ENCODE measurements at regions not wholly inside any gene's neighbourhood (a gene's known extent, or its start where the extent isn't known, plus 50 kb on each side); places are given as distances from the start of the nearest gene placed in this dataset.

- FAIRE-seq = no peak
- WGBS, 3 donors = 39 to 83% (median 41%) methylated on average over 1 of the region's 1 CpG
Observed at GRCh38 chr13:66139701-66140100, 1090.4 kb downstream of the PCDH9 start.

GRCh38 chr13:66139250-66139649 lies 1090.9 kb downstream of the PCDH9 start:
- no peak overlapping the region for H3K4me3 ChIP-seq (ENCODE audit: low read depth in 1 of 3, low read length in 3 of 3)
- 12 to 43% (median 35%) methylated on average over 3 of the region's 3 CpGs for WGBS, 3 donors
- no peaks in the 10 kb centered on the region for H3K4me1 ChIP-seq (ENCODE audit: control insufficient read depth in 3 of 3, insufficient read depth in 2 of 3, low read depth in 1 of 3, low read length in 2 of 3)
- no peaks in the 10 kb centered on the region for H3K27me3 ChIP-seq (ENCODE audit: control insufficient read depth in 3 of 3, insufficient read depth in 3 of 3, low read length in 3 of 3)
- DNase-seq (no peak), FAIRE-seq (no peak)
- no peaks in the 10 kb centered on the region for H3K36me3 ChIP-seq (ENCODE audit: control insufficient read depth in 3 of 3, insufficient read depth in 2 of 3, low read depth in 1 of 3, low read length in 3 of 3)
- H3K27ac ChIP-seq (ENCODE audit: low read depth in 1 of 3, low read length in 2 of 3) = no peak overlapping the region
- H3K9me3 ChIP-seq (ENCODE audit: control insufficient read depth in 2 of 2, insufficient read depth in 1 of 2, low read depth in 1 of 2, low read length in 1 of 2) = no peaks in the 10 kb centered on the region

More at GRCh38 chr13:66139701-66140100, 1090.4 kb downstream of the PCDH9 start:
- H3K27me3 ChIP-seq (ENCODE audit: control insufficient read depth in 3 of 3, insufficient read depth in 3 of 3, low read length in 3 of 3) = no peaks in the 10 kb centered on the region
- no peak overlapping the region for H3K4me3 ChIP-seq (ENCODE audit: low read depth in 1 of 3, low read length in 3 of 3)
- no peaks in the 10 kb centered on the region for H3K36me3 ChIP-seq (ENCODE audit: control insufficient read depth in 3 of 3, insufficient read depth in 2 of 3, low read depth in 1 of 3, low read length in 3 of 3)
- H3K4me1 ChIP-seq (ENCODE audit: control insufficient read depth in 3 of 3, insufficient read depth in 2 of 3, low read depth in 1 of 3, low read length in 2 of 3) = no peaks in the 10 kb centered on the region
- DNase-seq = no peak
- no peaks in the 10 kb centered on the region for H3K9me3 ChIP-seq (ENCODE audit: control insufficient read depth in 2 of 2, insufficient read depth in 1 of 2, low read depth in 1 of 2, low read length in 1 of 2)
- no peak overlapping the region for H3K27ac ChIP-seq (ENCODE audit: low read depth in 1 of 3, low read length in 2 of 3)

DNA sequence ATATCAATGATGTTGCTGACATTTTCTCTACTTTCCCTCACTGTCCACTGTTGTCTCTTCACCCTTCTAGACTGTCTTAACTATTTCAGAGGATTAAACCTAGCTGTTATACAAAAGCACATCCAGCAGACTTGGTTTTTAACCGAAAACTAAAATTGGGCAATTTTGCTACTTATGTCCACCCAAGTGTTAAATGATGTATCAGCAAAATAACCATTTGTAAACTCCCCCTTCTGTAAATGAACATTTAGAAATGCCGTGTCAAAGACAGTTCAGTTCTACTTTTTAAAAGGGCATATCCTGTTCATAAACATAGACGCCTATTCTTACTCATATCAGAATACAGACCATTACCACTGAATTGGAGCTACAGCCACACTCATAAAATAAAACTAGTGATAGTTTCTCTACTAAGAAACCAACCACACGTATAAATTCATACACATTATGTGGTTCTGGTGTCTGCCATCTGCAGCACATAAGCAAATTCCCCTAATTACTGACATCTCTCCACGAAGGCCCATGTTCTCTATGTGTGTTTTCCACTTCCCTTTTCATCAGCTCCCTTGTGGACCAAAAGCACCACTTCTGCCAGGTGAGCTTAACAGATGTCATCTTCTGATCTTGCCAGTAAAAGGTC lies 1091.8 kb downstream of the PCDH9 start:
- Histone ChIP-seq H3K4me3 (ENCODE audit: low read depth in 1 of 3, low read length in 3 of 3) (no peak overlapping the region), H3K36me3 (ENCODE audit: control insufficient read depth in 3 of 3, insufficient read depth in 2 of 3, low read depth in 1 of 3, low read length in 3 of 3) (no peaks in the 10 kb centered on the region)
- 61 to 75% (median 64%) methylated on average over 5 of the region's 5 CpGs for WGBS, 3 donors

DNA sequence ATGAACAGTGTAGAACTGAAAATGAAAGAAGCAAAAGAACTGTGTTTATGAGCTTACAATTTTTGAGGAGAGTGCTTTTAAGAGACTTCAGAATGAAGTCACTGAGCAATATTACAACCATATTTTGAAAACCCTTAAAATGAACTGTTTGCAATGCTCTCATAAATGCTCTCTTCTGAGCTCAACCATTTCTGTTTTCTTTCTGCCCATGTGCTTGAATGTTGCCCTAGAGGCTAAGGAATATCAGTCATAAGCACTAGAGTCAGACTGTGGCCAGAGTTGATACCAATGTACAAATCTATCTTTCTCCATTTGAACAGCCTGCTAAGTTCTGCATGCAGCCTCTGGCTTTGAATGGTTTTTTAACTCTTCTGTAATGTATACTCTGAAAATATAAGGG lies 1092.8 kb downstream of the PCDH9 start:
- Histone ChIP-seq H3K4me1 (ENCODE audit: control insufficient read depth in 3 of 3, insufficient read depth in 2 of 3, low read depth in 1 of 3, low read length in 2 of 3) (no peaks in the 10 kb centered on the region), H3K9me3 (ENCODE audit: control insufficient read depth in 2 of 2, insufficient read depth in 1 of 2, low read depth in 1 of 2, low read length in 1 of 2) (no peaks in the 10 kb centered on the region), H3K4me3 (ENCODE audit: low read depth in 1 of 3, low read length in 3 of 3) (no peak overlapping the region), H3K27me3 (ENCODE audit: control insufficient read depth in 3 of 3, insufficient read depth in 3 of 3, low read length in 3 of 3) (no peaks in the 10 kb centered on the region), H3K36me3 (ENCODE audit: control insufficient read depth in 3 of 3, insufficient read depth in 2 of 3, low read depth in 1 of 3, low read length in 3 of 3) (no peaks in the 10 kb centered on the region), H3K27ac (ENCODE audit: low read depth in 1 of 3, low read length in 2 of 3) (no peak overlapping the region)
- DNase-seq (no peak), FAIRE-seq (no peak)

More for the DNA sequence above, 1091.8 kb downstream of the PCDH9 start:
- DNase-seq (no peak), FAIRE-seq (no peak)
- Histone ChIP-seq H3K9me3 (ENCODE audit: control insufficient read depth in 2 of 2, insufficient read depth in 1 of 2, low read depth in 1 of 2, low read length in 1 of 2) (no peaks in the 10 kb centered on the region), H3K27me3 (ENCODE audit: control insufficient read depth in 3 of 3, insufficient read depth in 3 of 3, low read length in 3 of 3) (no peaks in the 10 kb centered on the region), H3K4me1 (ENCODE audit: control insufficient read depth in 3 of 3, insufficient read depth in 2 of 3, low read depth in 1 of 3, low read length in 2 of 3) (no peaks in the 10 kb centered on the region), H3K27ac (ENCODE audit: low read depth in 1 of 3, low read length in 2 of 3) (no peak overlapping the region)

DNA sequence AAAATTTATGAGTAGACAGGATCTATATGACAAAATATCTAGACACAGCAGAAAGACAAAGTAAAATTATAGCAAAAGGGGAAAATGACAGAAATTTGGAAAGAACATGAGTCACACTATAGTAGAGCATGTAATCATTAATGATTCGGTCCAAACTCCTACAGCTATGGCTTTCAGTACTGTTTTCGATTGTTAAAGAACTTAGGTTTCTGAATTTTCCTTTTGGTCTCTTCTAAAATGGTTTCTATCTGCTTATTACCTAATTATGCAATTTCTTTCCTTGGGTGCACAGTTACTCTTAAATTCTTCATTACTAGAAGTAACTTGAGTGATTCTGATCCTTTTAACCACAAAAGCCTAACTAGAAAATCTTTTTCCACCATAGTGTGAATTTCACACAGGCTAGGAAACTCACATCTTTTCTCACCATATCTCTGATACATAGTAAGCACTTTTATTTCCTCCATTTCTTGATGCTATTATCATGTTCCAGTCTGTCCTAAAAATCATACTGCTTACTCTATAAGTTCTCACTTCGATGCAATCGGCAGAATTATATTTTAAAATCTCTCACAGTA lies 1101.4 kb downstream of the PCDH9 start:
- 81 to 89% (median 87%) methylated on average over 4 of the region's 4 CpGs for WGBS, 3 donors
- DNase-seq (no peak), FAIRE-seq (no peak)
- Histone ChIP-seq H3K27me3 (ENCODE audit: control insufficient read depth in 3 of 3, insufficient read depth in 3 of 3, low read length in 3 of 3) (no peaks in the 10 kb centered on the region), H3K9me3 (ENCODE audit: control insufficient read depth in 2 of 2, insufficient read depth in 1 of 2, low read depth in 1 of 2, low read length in 1 of 2) (no peaks in the 10 kb centered on the region), H3K36me3 (ENCODE audit: control insufficient read depth in 3 of 3, insufficient read depth in 2 of 3, low read depth in 1 of 3, low read length in 3 of 3) (no peaks in the 10 kb centered on the region), H3K4me1 (ENCODE audit: control insufficient read depth in 3 of 3, insufficient read depth in 2 of 3, low read depth in 1 of 3, low read length in 2 of 3) (no peaks in the 10 kb centered on the region), H3K4me3 (ENCODE audit: low read depth in 1 of 3, low read length in 3 of 3) (no peak overlapping the region), H3K27ac (ENCODE audit: low read depth in 1 of 3, low read length in 2 of 3) (no peak overlapping the region)

DNA sequence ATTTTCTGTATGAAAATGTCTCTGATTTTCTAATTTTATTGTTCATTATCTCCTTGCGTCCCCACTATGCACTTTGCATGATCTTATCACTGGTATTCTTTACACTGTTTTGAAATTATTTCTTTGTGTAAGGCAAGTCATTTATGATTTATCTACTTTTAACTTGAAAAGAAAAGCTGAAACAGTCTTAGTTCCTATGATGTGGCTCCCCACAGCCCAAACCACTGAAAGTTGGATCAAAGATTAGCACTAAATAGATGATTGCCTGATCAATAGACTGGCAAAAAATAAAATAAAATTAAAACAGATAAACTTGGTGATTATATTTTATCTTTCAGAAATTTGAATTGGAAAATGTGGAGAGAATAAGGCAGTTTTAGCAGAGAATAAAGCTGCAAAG lies 1101.9 kb downstream of the PCDH9 start:
- H3K4me3 ChIP-seq (ENCODE audit: low read depth in 1 of 3, low read length in 3 of 3) = no peak overlapping the region
- no peaks in the 10 kb centered on the region for H3K9me3 ChIP-seq (ENCODE audit: control insufficient read depth in 2 of 2, insufficient read depth in 1 of 2, low read depth in 1 of 2, low read length in 1 of 2)
- H3K27ac ChIP-seq (ENCODE audit: low read depth in 1 of 3, low read length in 2 of 3) = no peak overlapping the region
- no peak for FAIRE-seq
- DNase-seq = no peak
- 83 to 88% (median 85%) methylated on average over 1 of the region's 1 CpG for WGBS, 3 donors
- H3K36me3 ChIP-seq (ENCODE audit: control insufficient read depth in 3 of 3, insufficient read depth in 2 of 3, low read depth in 1 of 3, low read length in 3 of 3) = no peaks in the 10 kb centered on the region
- H3K4me1 ChIP-seq (ENCODE audit: control insufficient read depth in 3 of 3, insufficient read depth in 2 of 3, low read depth in 1 of 3, low read length in 2 of 3) = no peaks in the 10 kb centered on the region
- H3K27me3 ChIP-seq (ENCODE audit: control insufficient read depth in 3 of 3, insufficient read depth in 3 of 3, low read length in 3 of 3) = no peaks in the 10 kb centered on the region

DNA sequence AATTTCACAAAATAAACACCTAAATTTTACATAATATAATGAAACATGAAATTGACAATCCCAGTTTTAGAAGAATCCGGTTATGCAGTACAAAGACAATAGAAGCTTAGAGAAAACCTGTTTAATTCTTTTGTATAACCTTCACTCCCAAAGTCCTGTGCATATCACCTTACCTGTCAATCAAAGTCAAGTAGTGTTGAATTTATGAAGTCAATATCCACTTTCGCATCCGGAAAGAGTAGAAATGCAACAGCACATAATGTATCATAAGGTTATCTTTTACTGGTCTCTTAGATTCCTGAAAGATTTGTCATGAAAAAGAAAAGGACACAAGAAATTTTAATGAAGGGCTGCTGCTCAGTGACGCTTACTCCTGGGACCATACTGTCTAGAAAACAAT lies 1112.6 kb downstream of the PCDH9 start:
- no peaks in the 10 kb centered on the region for H3K27me3 ChIP-seq (ENCODE audit: control insufficient read depth in 3 of 3, insufficient read depth in 3 of 3, low read length in 3 of 3)
- H3K36me3 ChIP-seq (ENCODE audit: control insufficient read depth in 3 of 3, insufficient read depth in 2 of 3, low read depth in 1 of 3, low read length in 3 of 3) = no peaks in the 10 kb centered on the region
- DNase-seq (no peak), FAIRE-seq (peak; percentile 36)
- 77 to 82% (median 79%) methylated on average over 4 of the region's 4 CpGs for WGBS, 3 donors
- no peak overlapping the region for H3K4me3 ChIP-seq (ENCODE audit: low read depth in 1 of 3, low read length in 3 of 3)
- H3K9me3 ChIP-seq (ENCODE audit: control insufficient read depth in 2 of 2, insufficient read depth in 1 of 2, low read depth in 1 of 2, low read length in 1 of 2) = no peaks in the 10 kb centered on the region
- H3K4me1 ChIP-seq (ENCODE audit: control insufficient read depth in 3 of 3, insufficient read depth in 2 of 3, low read depth in 1 of 3, low read length in 2 of 3) = no peaks in the 10 kb centered on the region
- no peak overlapping the region for H3K27ac ChIP-seq (ENCODE audit: low read depth in 1 of 3, low read length in 2 of 3)

DNA sequence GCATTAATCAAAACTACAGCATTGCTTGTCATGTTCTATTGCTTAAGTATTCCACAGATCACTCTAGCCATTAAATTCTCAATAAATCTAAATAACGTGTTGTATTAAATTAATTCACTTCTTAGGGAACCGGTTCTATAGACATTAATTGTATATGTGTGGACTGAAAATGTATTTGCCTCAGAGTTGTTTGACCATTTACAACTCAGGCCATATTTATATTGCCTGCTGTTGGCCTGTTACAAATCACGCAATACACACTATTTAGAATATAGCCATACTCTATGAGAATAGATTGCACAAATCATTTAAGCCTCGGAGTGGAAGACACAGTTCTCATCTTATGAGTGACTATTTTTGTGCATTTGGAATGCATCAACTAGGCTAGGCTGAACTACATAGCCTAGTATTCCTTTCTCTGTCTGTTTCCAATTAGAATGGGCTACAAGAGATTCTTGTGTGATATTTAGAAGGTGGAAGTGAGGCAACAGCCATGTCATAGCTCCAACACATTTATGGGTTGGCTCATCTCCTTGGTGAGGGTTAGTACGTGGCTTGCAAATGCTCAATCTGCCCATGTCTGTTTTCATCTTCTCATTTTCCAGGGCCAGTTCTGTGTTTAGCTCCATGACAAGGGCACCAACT lies 1116.1 kb downstream of the PCDH9 start:
- no peak for FAIRE-seq
- H3K27ac ChIP-seq (ENCODE audit: low read depth in 1 of 3, low read length in 2 of 3) = no peak overlapping the region
- no peaks in the 10 kb centered on the region for H3K36me3 ChIP-seq (ENCODE audit: control insufficient read depth in 3 of 3, insufficient read depth in 2 of 3, low read depth in 1 of 3, low read length in 3 of 3)
- H3K27me3 ChIP-seq (ENCODE audit: control insufficient read depth in 3 of 3, insufficient read depth in 3 of 3, low read length in 3 of 3) = no peaks in the 10 kb centered on the region
- H3K4me1 ChIP-seq (ENCODE audit: control insufficient read depth in 3 of 3, insufficient read depth in 2 of 3, low read depth in 1 of 3, low read length in 2 of 3) = no peaks in the 10 kb centered on the region
- H3K9me3 ChIP-seq (ENCODE audit: control insufficient read depth in 2 of 2, insufficient read depth in 1 of 2, low read depth in 1 of 2, low read length in 1 of 2) = no peaks in the 10 kb centered on the region
- no peak for DNase-seq
- no peak overlapping the region for H3K4me3 ChIP-seq (ENCODE audit: low read depth in 1 of 3, low read length in 3 of 3)
- 74 to 80% (median 79%) methylated on average over 5 of the region's 5 CpGs for WGBS, 3 donors

- H3K27me3 ChIP-seq (ENCODE audit: control insufficient read depth in 3 of 3, insufficient read depth in 3 of 3, low read length in 3 of 3) = no peaks in the 10 kb centered on the region
- H3K27ac ChIP-seq (ENCODE audit: low read depth in 1 of 3, low read length in 2 of 3) = no peak overlapping the region
- FAIRE-seq = no peak
- H3K4me3 ChIP-seq (ENCODE audit: low read depth in 1 of 3, low read length in 3 of 3) = no peak overlapping the region
- no peak for DNase-seq
- H3K9me3 ChIP-seq (ENCODE audit: control insufficient read depth in 2 of 2, insufficient read depth in 1 of 2, low read depth in 1 of 2, low read length in 1 of 2) = no peaks in the 10 kb centered on the region
- H3K4me1 ChIP-seq (ENCODE audit: control insufficient read depth in 3 of 3, insufficient read depth in 2 of 3, low read depth in 1 of 3, low read length in 2 of 3) = no peaks in the 10 kb centered on the region
- H3K36me3 ChIP-seq (ENCODE audit: control insufficient read depth in 3 of 3, insufficient read depth in 2 of 3, low read depth in 1 of 3, low read length in 3 of 3) = no peaks in the 10 kb centered on the region
Observed at GRCh38 chr13:66111628-66112027, 1118.5 kb downstream of the PCDH9 start.
